PC-3 (cell line): ENCODE measurements at regions not wholly inside any gene's neighbourhood (a gene's known extent, or its start where the extent isn't known, plus 50 kb on each side); places are given as distances from the start of the nearest gene placed in this dataset.

Experiments used
- ATAC-seq: fragments of 200-7000 bp; cut with Tn5 transposase; 2 replicates; pipeline ENCODE4 v1.9.1; 2020; ENCODE audit warnings: mild to moderate bottlenecking, moderate library complexity
- BruUV-seq: library from RNA; stranded (reverse); fragments of 400-500 nt; replicated peaks from 2 replicates; lab custom pipeline; 2021; lab: Mats Ljungman, UMichigan
- CTCF ChIA-PET: fragments of 300-600 bp; sonication (Branson Sonifier 250); formaldehyde crosslinking; loops from one replicate; lab custom pipeline; 2022; ENCODE audit warnings: antibody characterized with exemption; lab: Charles Lee
- POLR2A ChIA-PET: fragments of 300-600 bp; sonication (Branson Sonifier 250); formaldehyde crosslinking; loops from one replicate; lab custom pipeline; 2022; ENCODE audit warnings: antibody characterized with exemption; ENCODE audit not compliant: unreplicated experiment; lab: Charles Lee
- DNase-seq: peaks from one replicate; pipeline ENCODE4 v3.0.0-alpha.2; 2015
- H2AFZ ChIP-seq: fragments of 300-600 bp; sonication (generic); 2 replicates; pipeline ENCODE4 v1.6.0; 2016; ENCODE audit warnings: antibody characterized with exemption, low read length
- H3F3A ChIP-seq: fragments of 300-600 bp; sonication (generic); one replicate; pipeline ENCODE4 v1.6.0; 2017; ENCODE audit warnings: antibody characterized with exemption, low read length, control low read depth, mild to moderate bottlenecking; ENCODE audit not compliant: unreplicated experiment
- H3K27ac ChIP-seq: fragments of 300-600 bp; sonication (generic); 2 replicates; pipeline ENCODE4 v1.5.1; 2016; ENCODE audit warnings: mild to moderate bottlenecking, low read length
- H3K27me3 ChIP-seq: fragments of 300-600 bp; sonication (generic); 2 replicates; pipeline ENCODE4 v1.6.1; 2016; ENCODE audit warnings: low read length, mixed read lengths
- H3K36me3 ChIP-seq: fragments of 300-600 bp; sonication (generic); 2 replicates; pipeline ENCODE4 v1.6.1; 2016; ENCODE audit warnings: low read depth, mixed run types, low read length, mixed read lengths
- H3K4me1 ChIP-seq: fragments of 300-600 bp; sonication (generic); 2 replicates; pipeline ENCODE4 v1.5.1; 2016; ENCODE audit warnings: low read length; ENCODE audit not compliant: insufficient read depth
- H3K4me2 ChIP-seq: fragments of 300-600 bp; sonication (generic); 2 replicates; pipeline ENCODE4 v1.6.0; 2016; ENCODE audit warnings: low read length
- H3K4me3 ChIP-seq: fragments of 300-600 bp; sonication (generic); 2 replicates; pipeline ENCODE4 v1.5.1; 2016; ENCODE audit warnings: mild to moderate bottlenecking, low read length, mixed read lengths
- H3K79me2 ChIP-seq: fragments of 300-600 bp; sonication (generic); 2 replicates; pipeline ENCODE4 v1.6.1; 2017; ENCODE audit warnings: low read length, mixed read lengths
- H3K9ac ChIP-seq: fragments of 300-600 bp; sonication (generic); 2 replicates; pipeline ENCODE4 v1.6.0; 2016; ENCODE audit warnings: mild to moderate bottlenecking, low read length
- H3K9me2 ChIP-seq: fragments of 300-600 bp; sonication (generic); replicated peaks from 2 replicates; pipeline ENCODE4 v1.6.1; 2016; ENCODE audit warnings: mixed run types, low read length, mixed read lengths
- H3K9me3 ChIP-seq: fragments of 300-600 bp; sonication (generic); 2 replicates; pipeline ENCODE4 v1.6.1; 2016; ENCODE audit warnings: low read length, mixed read lengths
- H4K20me1 ChIP-seq: fragments of 300-600 bp; sonication (generic); 2 replicates; pipeline ENCODE4 v1.6.1; 2016; ENCODE audit warnings: low read length, mixed read lengths
- EZH2 ChIP-seq: fragments of 300-600 bp; sonication (generic); IDR thresholded peaks from one replicate; pipeline ENCODE4 v1.6.1; 2017; ENCODE audit warnings: antibody characterized with exemption, mild to moderate bottlenecking, low read length; ENCODE audit not compliant: unreplicated experiment
- EZH2phosphoT487 ChIP-seq: fragments of 300-600 bp; sonication (generic); IDR thresholded peaks from 2 replicates; pipeline ENCODE4 v1.6.1; 2018; ENCODE audit warnings: mild to moderate bottlenecking, antibody characterized with exemption, low read length, borderline replicate concordance
- intact Hi-C: fragments of 100-400 bp; cut with micrococcal nuclease; formaldehyde crosslinking; loops from 2 replicates; pipeline ENCODE4 v1.9.0; 2023
- TF ChIP-seq, protein P1 (sequence below): fragments of 300-600 bp; sonication (generic); conservative IDR thresholded peaks from 2 replicates; pipeline ENCODE4 v1.5.1; 2017; ENCODE audit warnings: antibody characterized with exemption, low read depth, mild to moderate bottlenecking, low read length

DNA sequence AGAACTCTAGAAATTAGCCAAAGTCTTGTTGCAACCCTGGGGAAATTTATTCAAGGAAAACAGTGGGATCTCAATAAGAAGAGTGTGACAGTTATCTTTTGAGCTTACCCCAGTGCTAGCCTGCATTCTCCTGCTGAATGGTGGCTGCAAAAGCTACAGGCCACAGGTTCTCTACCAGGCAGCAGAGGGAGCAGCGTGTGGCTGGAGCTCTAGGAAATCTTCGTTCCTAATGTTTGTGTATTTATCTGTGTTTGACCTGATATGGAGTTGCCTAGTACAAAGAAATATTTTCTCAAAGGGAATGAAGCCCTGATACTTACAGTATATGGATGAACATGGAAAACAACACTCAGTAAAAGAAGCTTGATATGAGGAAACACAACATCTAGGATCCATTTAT lies 1100.6 kb downstream of the NLGN4Y start:
- DNase-seq, result no peak
- no TSS peak for BruUV-seq
- CTCF ChIA-PET, result no interaction called here

DNA sequence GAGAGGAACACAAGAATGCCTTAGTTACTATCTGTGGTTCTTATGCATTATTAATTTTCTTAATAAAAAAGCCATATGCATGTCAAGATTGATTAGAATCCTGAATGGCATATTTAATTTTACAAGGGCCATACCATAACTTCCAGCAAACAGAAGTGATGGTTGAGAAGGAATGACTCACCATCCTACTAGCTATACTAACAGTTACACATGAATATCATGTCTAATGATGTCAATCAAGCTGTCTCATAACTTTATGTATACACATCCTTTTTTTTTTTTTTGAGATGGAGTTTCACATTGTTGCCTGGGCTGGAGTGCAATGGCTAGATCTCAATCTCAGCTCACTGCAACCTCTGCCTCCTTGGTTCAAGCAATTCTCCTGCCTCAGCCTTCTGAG lies 1123.9 kb downstream of the NLGN4Y start:
- Histone ChIP-seq H3K27me3 (no peaks in the 10 kb centered on the region), H2AFZ (no peak overlapping the region), H3K27ac (no peak overlapping the region), H3F3A (no peaks in the 10 kb centered on the region), H3K9me2 (no peaks in the 10 kb centered on the region), H4K20me1 (no peaks in the 10 kb centered on the region), H3K4me3 (no peak overlapping the region), H3K4me1 (no peaks in the 10 kb centered on the region), H3K9me3 (no peaks in the 10 kb centered on the region), H3K4me2 (no peak overlapping the region), H3K36me3 (no peaks in the 10 kb centered on the region), H3K9ac (no peak overlapping the region), H3K79me2 (no peaks in the 10 kb centered on the region)
- TF ChIP-seq, protein P1, sequence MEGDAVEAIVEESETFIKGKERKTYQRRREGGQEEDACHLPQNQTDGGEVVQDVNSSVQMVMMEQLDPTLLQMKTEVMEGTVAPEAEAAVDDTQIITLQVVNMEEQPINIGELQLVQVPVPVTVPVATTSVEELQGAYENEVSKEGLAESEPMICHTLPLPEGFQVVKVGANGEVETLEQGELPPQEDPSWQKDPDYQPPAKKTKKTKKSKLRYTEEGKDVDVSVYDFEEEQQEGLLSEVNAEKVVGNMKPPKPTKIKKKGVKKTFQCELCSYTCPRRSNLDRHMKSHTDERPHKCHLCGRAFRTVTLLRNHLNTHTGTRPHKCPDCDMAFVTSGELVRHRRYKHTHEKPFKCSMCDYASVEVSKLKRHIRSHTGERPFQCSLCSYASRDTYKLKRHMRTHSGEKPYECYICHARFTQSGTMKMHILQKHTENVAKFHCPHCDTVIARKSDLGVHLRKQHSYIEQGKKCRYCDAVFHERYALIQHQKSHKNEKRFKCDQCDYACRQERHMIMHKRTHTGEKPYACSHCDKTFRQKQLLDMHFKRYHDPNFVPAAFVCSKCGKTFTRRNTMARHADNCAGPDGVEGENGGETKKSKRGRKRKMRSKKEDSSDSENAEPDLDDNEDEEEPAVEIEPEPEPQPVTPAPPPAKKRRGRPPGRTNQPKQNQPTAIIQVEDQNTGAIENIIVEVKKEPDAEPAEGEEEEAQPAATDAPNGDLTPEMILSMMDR, result no peak
- TF ChIP-seq EZH2 (no peak), EZH2phosphoT487 (no peak)
- ChIA-PET CTCF (no interaction called here), POLR2A (no interaction called here)
- BruUV-seq, result no TSS peak
- intact Hi-C loops, result no loop called here
- DNase-seq (no peak), ATAC-seq (no peak)

More for the DNA sequence above, 1100.6 kb downstream of the NLGN4Y start:
- POLR2A ChIA-PET, result no interaction called here
- TF ChIP-seq EZH2 (no peak), EZH2phosphoT487 (no peak)
- TF ChIP-seq, protein P1, result no peak
- Histone ChIP-seq H3K79me2 (no peaks in the 10 kb centered on the region), H3K4me1 (no peaks in the 10 kb centered on the region), H3K4me2 (no peak overlapping the region), H3K36me3 (no peaks in the 10 kb centered on the region), H2AFZ (no peak overlapping the region), H3K9me2 (no peaks in the 10 kb centered on the region), H3K9ac (no peak overlapping the region), H3K4me3 (no peak overlapping the region), H3K9me3 (no peaks in the 10 kb centered on the region), H3K27ac (no peak overlapping the region), H4K20me1 (no peaks in the 10 kb centered on the region), H3K27me3 (no peaks in the 10 kb centered on the region), H3F3A (no peaks in the 10 kb centered on the region)
- ATAC-seq, result no peak
- intact Hi-C loops, result no loop called here

GRCh38 chrY:15650056-15650455 lies 1125.7 kb downstream of the NLGN4Y start:
- intact Hi-C loops, result no loop called here
- no peak for DNase-seq
- no peak overlapping the region for H3K27ac ChIP-seq
- no peaks in the 10 kb centered on the region for H3K79me2 ChIP-seq
- ChIA-PET POLR2A (no interaction called here), CTCF (no interaction called here)
- no peak overlapping the region for H2AFZ ChIP-seq
- H4K20me1 ChIP-seq, result no peaks in the 10 kb centered on the region
- no peaks in the 10 kb centered on the region for H3K27me3 ChIP-seq
- BruUV-seq, result no TSS peak
- no peak overlapping the region for H3K4me2 ChIP-seq
- H3F3A ChIP-seq, result no peaks in the 10 kb centered on the region
- H3K4me1 ChIP-seq, result no peaks in the 10 kb centered on the region
- no peaks in the 10 kb centered on the region for H3K36me3 ChIP-seq
- H3K9ac ChIP-seq, result no peak overlapping the region
- no peaks in the 10 kb centered on the region for H3K9me2 ChIP-seq
- no peaks in the 10 kb centered on the region for H3K9me3 ChIP-seq
- H3K4me3 ChIP-seq, result no peak overlapping the region
- TF ChIP-seq, protein P1, result no peak
- ATAC-seq, result no peak
